IPS-18c (cell line): ENCODE measurements at regions not wholly inside any gene's neighbourhood (a gene's known extent, or its start where the extent isn't known, plus 50 kb on each side); places are given as distances from the start of the nearest gene placed in this dataset.

Experiments
- H3K4me3 ChIP-seq: 2 replicates; pipeline ENCODE4 v1.7.0; 2013; ENCODE audit warnings: low read depth, mild to moderate bottlenecking, low read length, moderate library complexity; ENCODE audit not compliant: insufficient read depth
- H3K9me3 ChIP-seq: one replicate; pipeline ENCODE4 v1.6.1; 2013; ENCODE audit warnings: mild to moderate bottlenecking, low read length, moderate library complexity; ENCODE audit not compliant: control insufficient read depth, insufficient read depth

GRCh38 chr3:72247645-72248388 is 462.9 kb upstream of the PROK2 start:
- no peaks in the 10 kb centered on the region for H3K9me3 ChIP-seq
- no peak overlapping the region for H3K4me3 ChIP-seq

- Histone ChIP-seq H3K4me3 (no peak overlapping the region), H3K9me3 (no peaks in the 10 kb centered on the region)
These were observed 462.2 kb upstream of the PROK2 start for GRCh38 chr3:72247126-72247525.

GRCh38 chr3:72246685-72247084 is 461.7 kb upstream of the PROK2 start:
- no peak overlapping the region for H3K4me3 ChIP-seq

GRCh38 chr3:72245183-72245811 is 460.3 kb upstream of the PROK2 start:
- Histone ChIP-seq H3K9me3 (no peaks in the 10 kb centered on the region), H3K4me3 (no peak overlapping the region)

More at GRCh38 chr3:72246685-72247084, 461.7 kb upstream of the PROK2 start:
- no peaks in the 10 kb centered on the region for H3K9me3 ChIP-seq

- Histone ChIP-seq H3K9me3 (peaks cover 2% of the 10 kb centered on the region), H3K4me3 (no peak overlapping the region)
These were observed 459.4 kb upstream of the PROK2 start for GRCh38 chr3:72244396-72244795.

- H3K9me3 ChIP-seq, result peaks cover 2% of the 10 kb centered on the region
- no peak overlapping the region for H3K4me3 ChIP-seq
These were observed 457.4 kb upstream of the PROK2 start for GRCh38 chr3:72242326-72242725.

- H3K9me3 ChIP-seq, result peaks cover 2% of the 10 kb centered on the region
- H3K4me3 ChIP-seq, result no peak overlapping the region
These were observed 456.6 kb upstream of the PROK2 start for GRCh38 chr3:72241525-72241924.

- Histone ChIP-seq H3K9me3 (peaks cover 2% of the 10 kb centered on the region), H3K4me3 (no peak overlapping the region)
These were observed 455.6 kb upstream of the PROK2 start for GRCh38 chr3:72240531-72240930.

GRCh38 chr3:72238801-72239200 is 453.9 kb upstream of the PROK2 start:
- Histone ChIP-seq H3K4me3 (no peak overlapping the region), H3K9me3 (peaks cover 2% of the 10 kb centered on the region)

GRCh38 chr3:72238010-72238691 is 453.2 kb upstream of the PROK2 start:
- H3K9me3 ChIP-seq, result peaks cover 2% of the 10 kb centered on the region
- no peak overlapping the region for H3K4me3 ChIP-seq

- Histone ChIP-seq H3K4me3 (no peak overlapping the region), H3K9me3 (peaks cover 2% of the 10 kb centered on the region)
These were observed 452.7 kb upstream of the PROK2 start for GRCh38 chr3:72237679-72238009.

- H3K4me3 ChIP-seq, result no peak overlapping the region
- H3K9me3 ChIP-seq, result no peaks in the 10 kb centered on the region
These were observed 449.4 kb upstream of the PROK2 start for GRCh38 chr3:72234391-72234790.

GRCh38 chr3:72233571-72233970 is 448.6 kb upstream of the PROK2 start:
- no peaks in the 10 kb centered on the region for H3K9me3 ChIP-seq
- H3K4me3 ChIP-seq, result no peak overlapping the region

- Histone ChIP-seq H3K4me3 (no peak overlapping the region), H3K9me3 (no peaks in the 10 kb centered on the region)
These were observed 447.8 kb upstream of the PROK2 start for GRCh38 chr3:72232777-72233176.

- no peak overlapping the region for H3K4me3 ChIP-seq
These were observed 447.4 kb upstream of the PROK2 start for GRCh38 chr3:72232331-72232730.

GRCh38 chr3:72231439-72232196 is 446.7 kb upstream of the PROK2 start:
- H3K9me3 ChIP-seq, result no peaks in the 10 kb centered on the region
- no peak overlapping the region for H3K4me3 ChIP-seq

More at GRCh38 chr3:72232331-72232730, 447.4 kb upstream of the PROK2 start:
- H3K9me3 ChIP-seq, result no peaks in the 10 kb centered on the region

- H3K9me3 ChIP-seq, result peaks cover 2% of the 10 kb centered on the region
- no peak overlapping the region for H3K4me3 ChIP-seq
These were observed 445.9 kb upstream of the PROK2 start for GRCh38 chr3:72230774-72231379.
